ENCODE measurements at regions not wholly inside any gene's neighbourhood (a gene's known extent, or its start where the extent isn't known, plus 50 kb on each side); places are given as distances from the start of the nearest gene placed in this dataset.
"Not testable (repeated sequence)": the region's sequence is repeated elsewhere in the genome, so short reads cannot be mapped to it uniquely, and the experiment has no call there.

- H3K27me3 Mint-ChIP-seq = peaks cover 3% of the 10 kb centered on the region
- H3K4me1 Mint-ChIP-seq (ENCODE audit: low read depth) = no peaks in the 10 kb centered on the region
- no peak overlapping the region for H3K4me3 Mint-ChIP-seq
- H3K36me3 Mint-ChIP-seq = no peaks in the 10 kb centered on the region
- no peak overlapping the region for H3K27ac Mint-ChIP-seq
- no peaks in the 10 kb centered on the region for H3K9me3 Mint-ChIP-seq (ENCODE audit: low read depth)
These were observed 211.9 kb upstream of the IRX4 start for GRCh38 chr5:2094616-2094995.

- Mint-ChIP-seq H3K9me3 (ENCODE audit: low read depth) (no peaks in the 10 kb centered on the region), H3K27ac (no peak overlapping the region)
These were observed 211.3 kb upstream of the IRX4 start for GRCh38 chr5:2093859-2094615.

GRCh38 chr5:2091921-2092320 is 209.2 kb upstream of the IRX4 start:
- no peak overlapping the region for H3K27ac Mint-ChIP-seq
- H3K4me3 Mint-ChIP-seq = no peak overlapping the region
- no peaks in the 10 kb centered on the region for H3K4me1 Mint-ChIP-seq (ENCODE audit: low read depth)
- no peaks in the 10 kb centered on the region for H3K36me3 Mint-ChIP-seq
- H3K27me3 Mint-ChIP-seq = peaks cover 2% of the 10 kb centered on the region
- H3K9me3 Mint-ChIP-seq (ENCODE audit: low read depth) = no peaks in the 10 kb centered on the region

More at GRCh38 chr5:2093859-2094615, 211.3 kb upstream of the IRX4 start:
- H3K4me3 Mint-ChIP-seq = no peak overlapping the region
- H3K27me3 Mint-ChIP-seq = peaks cover 3% of the 10 kb centered on the region
- H3K4me1 Mint-ChIP-seq (ENCODE audit: low read depth) = no peaks in the 10 kb centered on the region
- H3K36me3 Mint-ChIP-seq = no peaks in the 10 kb centered on the region

- Mint-ChIP-seq H3K4me1 (ENCODE audit: low read depth) (no peaks in the 10 kb centered on the region), H3K4me3 (no peak overlapping the region), H3K27ac (no peak overlapping the region), H3K27me3 (peaks cover 4% of the 10 kb centered on the region), H3K36me3 (no peaks in the 10 kb centered on the region), H3K9me3 (ENCODE audit: low read depth) (no peaks in the 10 kb centered on the region)
These were observed 205.3 kb upstream of the IRX4 start for GRCh38 chr5:2087980-2088379.

- H3K9me3 Mint-ChIP-seq (ENCODE audit: low read depth) = peaks cover 1% of the 10 kb centered on the region
- peaks cover 15% of the 10 kb centered on the region for H3K27me3 Mint-ChIP-seq
- no peak overlapping the region for H3K4me3 Mint-ChIP-seq
- no peaks in the 10 kb centered on the region for H3K36me3 Mint-ChIP-seq
- no peak overlapping the region for H3K27ac Mint-ChIP-seq
- no peaks in the 10 kb centered on the region for H3K4me1 Mint-ChIP-seq (ENCODE audit: low read depth)
These were observed 192.6 kb upstream of the IRX4 start for GRCh38 chr5:2075365-2075764.

- no peak overlapping the region for H3K27ac Mint-ChIP-seq
- no peaks in the 10 kb centered on the region for H3K9me3 Mint-ChIP-seq (ENCODE audit: low read depth)
- peaks cover 9% of the 10 kb centered on the region for H3K27me3 Mint-ChIP-seq
- H3K4me1 Mint-ChIP-seq (ENCODE audit: low read depth) = no peaks in the 10 kb centered on the region
- no peaks in the 10 kb centered on the region for H3K36me3 Mint-ChIP-seq
- H3K4me3 Mint-ChIP-seq = no peak overlapping the region
These were observed 188.8 kb upstream of the IRX4 start for GRCh38 chr5:2071562-2071961.

- not testable (repeated sequence) for H3K4me1 Mint-ChIP-seq (ENCODE audit: low read depth); H3K27ac Mint-ChIP-seq; H3K36me3 Mint-ChIP-seq; H3K9me3 Mint-ChIP-seq (ENCODE audit: low read depth); H3K4me3 Mint-ChIP-seq
- peaks cover 11% of the 10 kb centered on the region for H3K27me3 Mint-ChIP-seq
These were observed 188.1 kb upstream of the IRX4 start for GRCh38 chr5:2070787-2071186.

- Mint-ChIP-seq H3K9me3 (ENCODE audit: low read depth) (peaks cover 3% of the 10 kb centered on the region), H3K4me3 (no peak overlapping the region), H3K27ac (no peak overlapping the region), H3K4me1 (ENCODE audit: low read depth) (no peaks in the 10 kb centered on the region), H3K27me3 (peaks cover 16% of the 10 kb centered on the region), H3K36me3 (peaks cover 2% of the 10 kb centered on the region)
These were observed 185.8 kb upstream of the IRX4 start for GRCh38 chr5:2068531-2068930.

- Mint-ChIP-seq H3K4me3 (no peak overlapping the region), H3K36me3 (peaks cover 2% of the 10 kb centered on the region), H3K4me1 (ENCODE audit: low read depth) (no peaks in the 10 kb centered on the region), H3K27ac (no peak overlapping the region), H3K27me3 (peaks cover 21% of the 10 kb centered on the region), H3K9me3 (ENCODE audit: low read depth) (peaks cover 3% of the 10 kb centered on the region)
These were observed 183.6 kb upstream of the IRX4 start for GRCh38 chr5:2066373-2066772.

- H3K36me3 Mint-ChIP-seq; H3K4me3 Mint-ChIP-seq; H3K4me1 Mint-ChIP-seq (ENCODE audit: low read depth); H3K27ac Mint-ChIP-seq; H3K9me3 Mint-ChIP-seq (ENCODE audit: low read depth): not testable (repeated sequence)
- H3K27me3 Mint-ChIP-seq = peaks cover 30% of the 10 kb centered on the region
These were observed 180.7 kb upstream of the IRX4 start for GRCh38 chr5:2063380-2063779.

- Mint-ChIP-seq H3K36me3 (no peaks in the 10 kb centered on the region), H3K27me3 (peaks cover 19% of the 10 kb centered on the region), H3K9me3 (ENCODE audit: low read depth) (no peaks in the 10 kb centered on the region), H3K4me1 (ENCODE audit: low read depth) (no peaks in the 10 kb centered on the region), H3K27ac (no peak overlapping the region), H3K4me3 (no peak overlapping the region)
These were observed 170.0 kb upstream of the IRX4 start for GRCh38 chr5:2052687-2053086.

GRCh38 chr5:2049876-2050275 is 167.2 kb upstream of the IRX4 start:
- H3K4me3 Mint-ChIP-seq = no peak overlapping the region

GRCh38 chr5:2048664-2049063 is 165.9 kb upstream of the IRX4 start:
- no peaks in the 10 kb centered on the region for H3K4me1 Mint-ChIP-seq (ENCODE audit: low read depth)
- H3K27me3 Mint-ChIP-seq = peaks cover 17% of the 10 kb centered on the region
- no peak overlapping the region for H3K27ac Mint-ChIP-seq
- H3K36me3 Mint-ChIP-seq = no peaks in the 10 kb centered on the region
- H3K4me3 Mint-ChIP-seq = no peak overlapping the region
- H3K9me3 Mint-ChIP-seq (ENCODE audit: low read depth) = peaks cover 11% of the 10 kb centered on the region

More at GRCh38 chr5:2049876-2050275, 167.2 kb upstream of the IRX4 start:
- Mint-ChIP-seq H3K27ac (no peak overlapping the region), H3K27me3 (peaks cover 18% of the 10 kb centered on the region), H3K36me3 (no peaks in the 10 kb centered on the region), H3K4me1 (ENCODE audit: low read depth) (no peaks in the 10 kb centered on the region), H3K9me3 (ENCODE audit: low read depth) (peaks cover 11% of the 10 kb centered on the region)

GRCh38 chr5:2047341-2047927 is 164.7 kb upstream of the IRX4 start:
- no peaks in the 10 kb centered on the region for H3K4me1 Mint-ChIP-seq (ENCODE audit: low read depth)
- no peaks in the 10 kb centered on the region for H3K36me3 Mint-ChIP-seq
- no peak overlapping the region for H3K4me3 Mint-ChIP-seq
- H3K9me3 Mint-ChIP-seq (ENCODE audit: low read depth) = peaks cover 11% of the 10 kb centered on the region
- no peak overlapping the region for H3K27ac Mint-ChIP-seq
- H3K27me3 Mint-ChIP-seq = peaks cover 17% of the 10 kb centered on the region

- H3K27me3 Mint-ChIP-seq = peaks cover 19% of the 10 kb centered on the region
- no peaks in the 10 kb centered on the region for H3K36me3 Mint-ChIP-seq
- H3K27ac Mint-ChIP-seq = no peak overlapping the region
- peaks cover 11% of the 10 kb centered on the region for H3K9me3 Mint-ChIP-seq (ENCODE audit: low read depth)
- no peaks in the 10 kb centered on the region for H3K4me1 Mint-ChIP-seq (ENCODE audit: low read depth)
- H3K4me3 Mint-ChIP-seq = no peak overlapping the region
These were observed 161.3 kb upstream of the IRX4 start for GRCh38 chr5:2044041-2044440.

- H3K4me1 Mint-ChIP-seq (ENCODE audit: low read depth) = no peaks in the 10 kb centered on the region
- no peaks in the 10 kb centered on the region for H3K9me3 Mint-ChIP-seq (ENCODE audit: low read depth)
- H3K27ac Mint-ChIP-seq = no peak overlapping the region
- peak overlapping the region; percentile 40 for H3K4me3 Mint-ChIP-seq
- H3K27me3 Mint-ChIP-seq = peaks cover 20% of the 10 kb centered on the region
- H3K36me3 Mint-ChIP-seq = no peaks in the 10 kb centered on the region
These were observed 156.4 kb upstream of the IRX4 start for GRCh38 chr5:2039180-2039531.
